Right atrium auricular region (tissue), 2 donors: ENCODE measurements at regions not wholly inside any gene's neighbourhood (a gene's known extent, or its start where the extent isn't known, plus 50 kb on each side); places are given as distances from the start of the nearest gene placed in this dataset.

Experiments used
- DNase-seq: peaks from one replicate; pipeline ENCODE4 v3.0.0-alpha.2; 2019; ENCODE audit warnings: low spot score
- H3K27ac ChIP-seq, 2 donors: fragments of 200-600 bp; sonication (generic); 1 replicate in 1 of 2; 2 replicates in 1 of 2; pipeline ENCODE4 v1.5.1; 2016 to 2019
- H3K27me3 ChIP-seq, 2 donors: fragments of 200-600 bp; sonication (generic); one replicate each; pipeline versions ENCODE4 v1.5.1 to v1.6.0; 2017 to 2019
- H3K36me3 ChIP-seq: fragments of 200-600 bp; sonication (generic); one replicate; pipeline ENCODE4 v1.5.1; 2016
- H3K4me1 ChIP-seq, 2 donors: fragments of 200-600 bp; sonication (generic); one replicate each; pipeline versions ENCODE4 v1.5.1 to v1.6.0; 2017 to 2019
- H3K4me3 ChIP-seq, 2 donors: fragments of 200-600 bp; sonication (generic); 1 replicate in 1 of 2; 2 replicates in 1 of 2; pipeline ENCODE4 v1.5.1; 2017 to 2019; ENCODE audit warnings: mild to moderate bottlenecking in 1 of 2, moderate library complexity in 1 of 2
- H3K9me3 ChIP-seq, 2 donors: fragments of 200-600 bp; sonication (generic); one replicate each; pipeline ENCODE4 v1.5.1; 2019
- CTCF ChIP-seq, 2 donors: fragments of 200-600 bp; sonication (generic); IDR thresholded peaks; one replicate each; pipeline ENCODE4 v1.5.1; 2019; ENCODE audit warnings: antibody characterized with exemption in 2 of 2

GRCh38 chr10:71152043-71152442, 60.3 kb upstream of the UNC5B start:
- no peak overlapping the region for H3K27ac ChIP-seq
- no peaks in the 10 kb centered on the region for H3K27me3 ChIP-seq
- no peak for DNase-seq
- no peaks in the 10 kb centered on the region for H3K36me3 ChIP-seq
- no peak for TF ChIP-seq CTCF (IDR thresholded peaks at IDR 0.05)
- H3K4me3 ChIP-seq = no peak overlapping the region
- no peaks in the 10 kb centered on the region for H3K4me1 ChIP-seq
- H3K9me3 ChIP-seq = no peaks in the 10 kb centered on the region

GRCh38 chr10:71156436-71156835, 55.9 kb upstream of the UNC5B start:
- no peaks in the 10 kb centered on the region for H3K36me3 ChIP-seq
- DNase-seq = no peak
- H3K27me3 ChIP-seq = no peaks in the 10 kb centered on the region
- no peak for TF ChIP-seq CTCF (IDR thresholded peaks at IDR 0.05)
- H3K4me3 ChIP-seq = no peak overlapping the region
- H3K27ac ChIP-seq = no peak overlapping the region
- H3K4me1 ChIP-seq = no peaks in the 10 kb centered on the region
- H3K9me3 ChIP-seq = no peaks in the 10 kb centered on the region

- no peaks in the 10 kb centered on the region for H3K4me1 ChIP-seq
- no peak overlapping the region for H3K27ac ChIP-seq
- no peak overlapping the region for H3K4me3 ChIP-seq
- no peaks in the 10 kb centered on the region for H3K36me3 ChIP-seq
- no peaks in the 10 kb centered on the region for H3K27me3 ChIP-seq
- TF ChIP-seq CTCF (IDR thresholded peaks at IDR 0.05) = no peak
- H3K9me3 ChIP-seq = no peaks in the 10 kb centered on the region
- DNase-seq = no peak
Measured at GRCh38 chr10:71157435-71157834, 54.9 kb upstream of the UNC5B start.

- no peak for TF ChIP-seq CTCF (IDR thresholded peaks at IDR 0.05)
- Histone ChIP-seq H3K27me3 (no peaks in the 10 kb centered on the region), H3K9me3 (no peaks in the 10 kb centered on the region), H3K36me3 (no peaks in the 10 kb centered on the region), H3K4me3 (no peak overlapping the region), H3K27ac (no peak overlapping the region), H3K4me1 (no peaks in the 10 kb centered on the region)
- no peak for DNase-seq
Measured at GRCh38 chr10:71158251-71158650, 54.1 kb upstream of the UNC5B start.

GRCh38 chr10:71158902-71159301, 53.5 kb upstream of the UNC5B start:
- no peak for TF ChIP-seq CTCF (IDR thresholded peaks at IDR 0.05)
- Histone ChIP-seq H3K27ac (no peak overlapping the region), H3K4me1 (no peaks in the 10 kb centered on the region), H3K36me3 (no peaks in the 10 kb centered on the region), H3K27me3 (no peaks in the 10 kb centered on the region), H3K9me3 (no peaks in the 10 kb centered on the region), H3K4me3 (no peak overlapping the region)
- DNase-seq = no peak

- Histone ChIP-seq H3K9me3 (no peaks in the 10 kb centered on the region), H3K36me3 (no peaks in the 10 kb centered on the region), H3K27ac (no peak overlapping the region), H3K4me1 (no peaks in the 10 kb centered on the region), H3K27me3 (no peaks in the 10 kb centered on the region), H3K4me3 (no peak overlapping the region)
- TF ChIP-seq CTCF (IDR thresholded peaks at IDR 0.05) = no peak
- DNase-seq = no peak
Measured at GRCh38 chr10:71159892-71160291, 52.5 kb upstream of the UNC5B start.
